Left renal pelvis (tissue), 4 donors: ENCODE measurements at regions not wholly inside any gene's neighbourhood (a gene's known extent, or its start where the extent isn't known, plus 50 kb on each side); places are given as distances from the start of the nearest gene placed in this dataset.

Experiments
- DNase-seq, 4 donors: peaks; one replicate each; pipeline ENCODE4 v3.0.0-alpha.2; 2013; ENCODE audit warnings: low read depth in 4 of 4, low spot score in 3 of 4

DNA sequence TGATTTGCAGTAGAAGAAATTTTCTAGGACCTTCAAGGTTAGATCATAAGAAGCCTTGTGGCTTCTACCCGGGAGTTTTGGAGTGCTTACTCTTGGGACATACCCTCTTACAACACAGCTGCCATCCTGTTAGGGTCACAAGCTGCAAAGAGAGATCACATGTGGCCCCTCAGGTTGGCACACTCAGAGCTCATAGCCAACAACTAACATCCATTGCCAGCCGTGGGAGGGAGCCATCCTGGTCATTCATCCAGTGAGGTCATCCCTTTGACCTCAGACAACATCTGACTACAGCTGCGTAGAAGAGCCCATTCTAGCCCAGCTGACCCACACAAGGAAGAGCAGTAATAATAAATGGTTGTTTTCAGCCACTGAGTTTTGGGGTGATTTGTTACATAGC is 76.9 kb upstream of the NABP1 start:
- no peak for DNase-seq

DNA sequence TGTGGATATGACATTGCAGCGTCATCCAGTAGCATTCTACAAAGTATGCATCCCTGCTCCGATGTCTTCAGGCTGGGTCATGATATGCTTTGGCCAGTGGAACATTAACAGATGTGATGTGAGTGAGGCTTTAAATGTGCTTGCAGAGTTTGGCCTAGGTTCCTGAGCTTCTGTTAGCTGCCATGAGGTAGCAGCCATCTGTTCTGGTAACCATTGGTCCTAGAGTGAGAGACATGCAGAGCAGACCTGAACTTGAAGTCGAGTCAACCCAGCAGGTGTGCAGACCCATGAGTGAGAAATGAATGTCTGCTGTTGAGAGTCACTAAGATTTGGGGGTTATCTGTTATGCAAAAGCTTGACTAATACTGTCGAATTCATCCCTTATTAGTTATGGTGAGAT is 73.8 kb upstream of the NABP1 start:
- DNase-seq = no peak

DNA sequence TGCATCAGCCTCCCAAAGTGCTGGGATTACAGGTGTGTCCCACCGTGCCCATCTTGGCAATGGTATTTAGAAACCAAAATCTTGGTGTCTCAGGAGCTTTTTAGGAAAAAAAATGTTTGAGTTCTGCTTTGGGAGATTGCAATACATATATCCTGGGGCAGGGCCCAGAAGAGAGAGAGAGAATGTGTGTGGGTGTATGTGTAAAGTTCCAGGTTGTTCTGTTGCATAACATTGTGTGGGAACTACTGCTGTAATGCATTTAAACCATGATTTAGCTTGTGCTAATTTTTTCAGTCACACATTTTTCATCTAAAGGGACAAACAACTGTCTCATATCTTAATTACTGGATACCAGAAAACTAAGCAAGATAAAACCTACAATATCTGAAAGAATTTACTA is 70.8 kb upstream of the NABP1 start:
- no peak for DNase-seq

DNA sequence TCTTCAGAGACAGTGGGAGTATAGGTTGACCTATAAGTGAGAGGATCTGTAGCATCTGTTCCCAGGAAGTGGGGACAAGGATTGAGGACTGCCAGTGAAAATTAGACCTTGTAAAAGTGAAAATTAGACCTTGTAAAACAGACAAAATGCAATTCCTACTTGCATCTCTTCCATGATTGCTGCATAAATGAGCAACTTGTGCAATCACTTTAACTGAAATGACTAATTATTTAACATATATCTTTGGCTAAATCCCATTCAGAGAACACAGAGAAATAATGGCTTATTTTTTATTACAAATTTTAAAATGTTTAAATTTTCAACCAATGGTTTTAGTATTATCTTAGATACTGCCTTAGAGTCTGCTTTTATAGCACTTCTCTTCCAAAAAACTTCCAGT is 67.2 kb upstream of the NABP1 start:
- no peak for DNase-seq

DNA sequence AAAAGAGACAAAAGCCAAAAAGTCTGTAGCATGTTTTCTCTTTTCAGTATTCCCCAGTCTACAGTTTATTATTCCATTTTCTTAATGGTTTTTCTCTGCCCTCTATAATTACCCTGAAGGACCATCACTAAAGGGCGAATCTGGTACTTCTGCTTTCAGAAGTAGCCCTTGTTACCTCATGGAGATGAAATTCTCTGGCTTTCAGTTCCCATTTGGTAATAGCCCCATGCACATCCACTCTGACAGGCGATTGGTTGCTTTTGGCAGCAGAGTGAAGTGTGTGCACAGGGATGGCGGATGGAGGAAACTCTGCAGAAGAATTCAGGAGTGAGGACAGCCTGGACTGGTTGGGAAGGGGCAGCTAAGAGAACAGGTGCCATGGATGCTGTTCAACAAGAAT is 66.3 kb upstream of the NABP1 start:
- DNase-seq = no peak

DNA sequence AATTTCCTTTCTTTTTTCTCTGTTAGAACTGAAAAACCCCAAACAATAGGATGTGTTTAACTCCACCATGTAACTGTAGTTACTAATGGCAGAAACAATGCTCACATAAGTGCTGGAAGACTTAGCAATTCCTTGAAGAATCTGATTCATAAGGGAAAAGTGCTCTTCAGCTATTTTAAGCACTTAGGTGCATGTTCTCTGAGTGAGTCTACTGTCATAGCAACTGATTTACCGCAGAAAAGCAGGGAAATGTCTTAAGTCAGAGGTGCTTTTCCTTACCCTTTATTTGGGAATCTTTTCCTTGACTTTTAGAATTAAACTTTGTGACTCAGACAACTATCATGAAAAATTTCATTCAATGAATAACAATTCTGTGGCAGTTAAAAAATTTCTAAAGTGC is 65.4 kb upstream of the NABP1 start:
- no peak for DNase-seq

DNA sequence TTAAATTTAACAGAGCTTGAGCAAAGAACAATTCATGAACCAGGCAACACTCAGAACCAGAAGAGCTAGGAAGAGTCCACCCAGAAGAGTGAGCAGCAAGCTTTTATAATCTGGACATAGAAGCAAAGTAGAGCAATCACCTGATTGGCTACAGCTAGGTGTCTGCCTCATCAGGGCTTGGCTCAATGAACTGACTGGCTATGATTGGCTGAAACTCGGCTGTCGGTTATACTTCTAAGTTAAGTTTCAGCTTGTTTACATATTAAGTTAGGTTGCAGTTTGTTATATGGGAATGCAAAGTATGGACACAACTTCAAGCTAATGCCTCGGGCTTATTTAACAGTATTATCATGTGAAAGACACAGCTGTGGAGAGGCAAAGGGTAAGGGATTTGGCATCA is 63.2 kb upstream of the NABP1 start:
- DNase-seq = no peak

DNA sequence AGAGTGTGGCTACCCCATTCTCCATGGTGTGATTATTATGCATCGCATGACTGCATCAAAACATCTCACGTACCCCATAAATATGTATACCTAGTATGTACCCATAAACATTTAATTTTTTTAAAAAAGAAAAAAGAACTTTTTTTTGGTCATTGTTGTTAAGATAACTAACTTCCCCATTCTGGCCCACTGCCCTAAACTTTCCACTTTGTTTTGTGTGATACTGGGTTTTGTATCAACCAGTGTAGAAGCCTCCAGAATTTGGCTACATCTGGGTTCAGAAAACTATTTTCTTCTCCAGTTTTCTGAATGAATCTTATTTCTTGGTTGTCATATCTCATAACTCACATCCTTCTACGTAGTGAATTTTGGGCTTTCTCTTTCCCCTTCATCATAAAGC is 62.3 kb upstream of the NABP1 start:
- no peak for DNase-seq

DNA sequence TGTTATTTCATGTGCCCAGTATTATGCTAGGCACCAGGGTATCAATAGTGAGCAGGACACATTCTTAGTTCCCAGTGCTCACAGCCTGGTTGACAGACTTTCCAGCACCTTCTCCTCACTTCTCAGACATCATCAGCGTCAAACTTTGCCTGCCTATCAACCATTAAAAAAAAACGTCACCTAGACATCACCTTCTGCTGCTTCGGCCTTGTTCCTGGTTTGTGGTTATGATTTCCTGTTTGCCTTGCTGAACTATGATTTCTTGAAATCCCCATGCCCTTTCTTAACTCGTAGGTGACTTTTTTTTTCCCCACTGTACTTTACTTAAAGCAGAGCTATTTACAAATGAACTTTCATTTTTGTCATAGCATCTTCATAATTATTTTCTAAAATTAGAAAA is 60.4 kb upstream of the NABP1 start:
- no peak for DNase-seq

DNA sequence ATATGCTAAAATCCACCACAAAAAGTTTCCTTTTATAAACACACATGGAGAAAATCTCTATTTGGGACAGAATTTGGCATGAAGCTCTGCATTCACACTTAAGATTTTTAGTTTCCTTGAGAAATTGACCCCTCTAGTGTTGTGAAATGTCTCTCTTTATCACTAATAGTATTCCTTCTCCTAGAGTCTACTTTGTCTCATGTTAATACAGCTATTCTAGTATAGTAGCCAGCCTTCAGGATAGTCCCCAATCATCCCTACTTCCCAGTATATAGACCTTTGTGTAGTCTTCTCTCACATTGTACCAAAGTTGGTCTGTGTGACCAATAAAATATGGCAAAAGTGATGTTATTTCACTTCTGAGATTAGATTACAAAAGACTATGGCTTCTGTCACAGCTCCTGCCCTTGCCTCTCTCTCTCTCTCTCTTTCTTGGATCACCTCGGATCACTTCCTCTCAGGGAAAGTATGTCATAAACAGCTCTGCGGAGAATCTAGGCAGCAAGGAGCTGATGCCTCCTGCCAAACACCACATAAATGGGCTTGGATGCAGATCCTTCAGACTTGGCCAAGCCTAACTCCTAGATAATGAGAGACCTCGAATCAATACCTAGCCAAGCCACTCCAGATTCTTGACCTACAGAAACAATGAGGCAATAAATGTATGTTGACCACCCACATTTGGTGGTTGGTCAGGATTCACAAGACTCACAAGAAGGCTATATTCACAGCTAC is 59.7 kb upstream of the NABP1 start:
- DNase-seq = no peak

DNA sequence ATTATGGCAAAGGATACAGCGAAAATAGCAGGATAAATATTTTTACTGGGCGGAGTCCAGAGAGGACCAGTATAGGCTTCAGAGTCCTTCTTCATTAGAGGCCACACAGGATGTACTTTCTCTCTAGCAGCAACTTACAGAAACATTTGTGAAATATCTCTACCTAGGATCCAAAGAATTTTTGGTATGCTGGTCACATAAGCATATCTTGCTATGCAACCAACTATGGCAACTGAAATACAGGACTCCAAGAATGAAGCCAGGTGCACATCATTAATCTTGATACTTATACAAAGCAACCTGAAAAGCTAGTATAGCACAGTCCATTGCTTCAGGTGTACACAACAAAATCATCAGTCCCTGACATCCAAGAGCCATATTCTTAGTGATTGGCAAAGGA is 59.1 kb upstream of the NABP1 start:
- no peak for DNase-seq

DNA sequence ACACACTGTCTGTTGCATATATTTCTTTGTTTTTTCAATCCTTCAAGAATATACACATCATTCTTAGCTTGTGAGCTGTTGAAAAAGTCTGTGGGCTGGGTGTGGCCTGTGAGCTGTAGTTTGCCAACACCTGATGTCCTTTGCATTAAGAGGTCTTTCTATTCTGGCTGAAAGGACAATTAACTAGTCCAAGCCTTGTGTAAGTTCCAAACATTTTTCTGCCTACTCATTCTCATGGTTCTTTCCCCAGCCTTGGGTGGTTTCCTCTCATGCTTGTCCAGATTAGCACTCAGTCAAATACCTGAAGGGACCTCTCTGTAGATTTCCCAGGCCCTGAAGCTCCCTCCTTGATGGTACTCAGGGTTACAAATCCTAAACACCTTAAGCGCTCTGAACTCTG is 57.8 kb upstream of the NABP1 start:
- no peak for DNase-seq

DNA sequence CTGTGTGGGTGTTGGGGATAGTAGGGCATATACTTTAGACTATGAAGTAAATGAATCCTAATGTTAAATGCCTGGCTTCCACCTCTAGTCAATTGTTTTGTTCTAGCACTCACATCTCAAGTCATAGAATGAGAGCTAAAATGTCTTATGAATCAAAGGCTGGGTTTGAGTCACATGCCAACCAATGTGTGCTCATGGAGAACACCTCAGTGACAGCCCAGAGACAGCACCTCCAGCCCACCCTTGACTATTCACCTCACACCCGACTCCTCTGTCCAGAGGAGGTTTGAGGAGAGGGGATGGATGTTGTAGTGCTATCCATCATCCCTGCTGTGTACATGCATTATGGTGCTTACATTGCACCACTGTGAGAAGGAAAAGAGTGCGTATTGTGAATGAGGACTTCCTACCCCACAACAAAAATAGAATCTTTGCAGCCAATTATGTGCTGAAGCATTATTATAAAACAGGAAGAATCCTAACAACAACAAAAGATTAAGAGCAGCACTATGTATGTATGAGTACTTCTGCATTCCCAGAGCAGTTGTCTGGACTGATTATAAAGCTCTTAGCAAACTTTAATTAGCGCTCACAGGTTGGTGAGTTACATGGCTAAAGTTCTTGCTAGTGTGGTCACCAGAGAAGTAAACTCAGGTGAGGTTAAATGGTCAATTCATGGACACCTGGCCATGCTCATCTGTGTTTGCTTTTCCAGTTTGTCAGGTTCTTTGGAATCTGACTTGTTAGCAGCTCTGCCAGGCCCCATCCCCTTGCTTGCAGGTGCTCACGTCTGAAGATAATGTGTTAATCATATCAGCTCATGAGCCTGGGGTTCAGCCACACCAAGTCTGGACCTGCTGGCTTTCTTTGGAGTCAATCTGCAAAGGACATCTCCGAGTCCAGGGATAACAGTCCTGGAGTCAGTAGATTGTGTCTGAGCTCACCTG is 55.3 kb upstream of the NABP1 start:
- no peak for DNase-seq

DNA sequence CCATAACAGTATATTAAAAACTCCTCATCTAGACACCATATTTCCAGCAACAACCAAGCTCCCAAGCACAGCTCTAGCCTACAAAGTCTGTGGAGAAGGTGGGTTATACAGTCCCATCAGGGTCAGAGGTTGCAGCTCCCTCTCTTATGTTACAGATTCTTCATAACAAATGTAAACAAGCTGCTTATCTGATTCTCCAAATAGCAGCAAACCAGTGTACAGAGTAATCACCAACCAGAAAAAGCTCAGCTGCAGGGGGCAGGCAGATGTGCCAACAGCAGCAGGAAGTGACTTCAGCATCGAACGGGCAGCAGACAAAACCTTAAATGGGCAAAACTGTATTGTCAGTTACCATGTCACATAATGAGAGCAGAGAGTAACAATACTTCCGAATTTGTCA is 52.9 kb upstream of the NABP1 start:
- no peak for DNase-seq

DNA sequence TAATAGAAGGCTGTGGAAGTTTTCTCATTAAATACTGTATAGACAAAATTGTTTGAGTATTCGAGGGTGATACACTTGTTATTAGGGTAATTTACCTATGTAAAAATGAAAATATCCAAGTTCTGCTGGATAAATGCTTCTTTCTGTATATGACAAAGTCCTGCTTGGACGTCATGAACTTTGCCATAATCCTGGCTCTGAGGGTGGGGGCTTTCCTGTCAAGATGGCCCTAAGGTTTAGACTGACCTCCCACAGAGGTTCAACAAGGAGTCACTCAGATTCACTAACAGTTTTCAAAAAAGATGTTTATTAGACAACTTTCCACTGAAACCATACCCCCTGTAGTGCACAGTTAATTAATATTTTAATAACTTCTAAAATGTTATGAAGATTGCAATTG is 52.5 kb upstream of the NABP1 start:
- no peak for DNase-seq

DNA sequence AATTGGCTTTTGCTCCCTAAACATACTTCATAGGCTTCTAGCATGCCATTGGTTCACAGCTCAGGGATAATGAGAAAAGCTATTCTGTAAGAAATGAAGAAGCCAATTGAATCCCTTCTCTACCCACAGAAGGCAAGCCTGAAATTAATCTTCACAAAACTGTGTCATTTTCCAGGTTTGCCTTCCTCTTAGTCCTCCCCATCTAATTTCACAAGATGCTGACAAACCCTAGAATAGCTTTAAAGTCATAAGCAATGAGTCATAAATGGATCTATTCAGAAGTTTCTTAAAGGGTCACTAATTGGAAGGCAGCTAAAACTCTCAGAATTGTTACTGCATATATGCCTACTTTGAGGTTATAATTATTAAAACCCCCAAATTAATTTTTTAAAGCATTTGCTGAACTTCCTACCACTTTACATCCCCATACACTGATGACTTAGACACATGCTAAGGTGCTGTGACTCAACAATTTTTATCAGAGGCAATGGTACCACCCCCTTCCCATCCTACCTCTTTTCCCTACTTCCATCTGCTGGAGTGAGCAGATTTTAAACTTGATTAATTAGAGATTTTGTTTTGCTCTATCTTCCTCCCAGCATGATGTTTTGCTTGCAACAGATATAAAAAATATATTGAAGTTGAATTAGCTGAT is 51.3 kb upstream of the NABP1 start:
- no peak for DNase-seq

DNA sequence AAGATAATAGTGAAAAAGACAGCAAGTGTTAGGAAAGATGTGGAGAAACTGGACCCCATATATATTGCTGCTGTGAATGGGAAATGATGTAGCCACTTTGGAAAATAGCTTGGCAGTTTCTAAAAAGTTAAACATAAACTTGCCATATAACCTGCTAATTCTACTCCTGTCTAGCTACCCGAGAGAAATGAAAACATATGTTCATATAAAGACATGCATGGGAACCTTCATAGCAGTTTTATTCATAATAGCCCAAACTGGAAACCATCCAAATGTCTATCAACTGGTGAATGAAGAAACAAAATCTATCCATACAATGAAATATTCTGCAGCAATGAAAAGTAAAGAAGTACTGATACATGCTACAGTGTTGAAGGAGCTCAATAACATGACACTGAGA is 50.4 kb upstream of the NABP1 start:
- no peak for DNase-seq
